Mucosa of descending colon (tissue), 3 donors: ENCODE measurements at regions not wholly inside any gene's neighbourhood (a gene's known extent, or its start where the extent isn't known, plus 50 kb on each side); places are given as distances from the start of the nearest gene placed in this dataset.

Experiments used
- ATAC-seq: fragments of 200-7000 bp; cut with Tn5 transposase; one replicate; pipeline ENCODE4 v1.9.1; 2020; ENCODE audit warnings: mild to moderate bottlenecking, moderate library complexity
- DNase-seq, 3 donors: peaks; one replicate each; pipeline ENCODE4 v3.0.0-alpha.2; 2020
- H3K36me3 ChIP-seq: fragments of 200-600 bp; one replicate; pipeline ENCODE4 v1.8.0; 2021; ENCODE audit warnings: low read depth, mild to moderate bottlenecking
- H3K4me1 ChIP-seq: fragments of 200-600 bp; one replicate; pipeline ENCODE4 v1.8.0; 2021; ENCODE audit warnings: low read depth, mild to moderate bottlenecking
- H3K4me3 ChIP-seq: fragments of 200-600 bp; one replicate; pipeline ENCODE4 v1.8.0; 2021; ENCODE audit warnings: mild to moderate bottlenecking
- H3K9me3 ChIP-seq: fragments of 200-600 bp; one replicate; pipeline ENCODE4 v1.8.0; 2021; ENCODE audit warnings: mild to moderate bottlenecking
- intact Hi-C, 2 donors: fragments of 100-400 bp; cut with DNase I in 1 of 2; cut with micrococcal nuclease in 1 of 2; formaldehyde crosslinking; loops; one replicate each; pipeline versions ENCODE4 v1.11.0 to v1.11.1; 2022; cut with DNase I, micrococcal nuclease
- TF ChIP-seq, protein P1 (sequence below): fragments of 200-600 bp; IDR thresholded peaks from one replicate; pipeline ENCODE4 v1.8.0; 2022; ENCODE audit warnings: antibody characterized with exemption, mild to moderate bottlenecking
- donor health status: DM: no; HTN: no; CAD: no; lungs with moderate emphysema.
- donor health status: DM: no; HTN: no; CAD: no.
- donor health status: DM: no; HTN: yes; CAD: no.

GRCh38 chr7:45240273-45240771 lies 82.7 kb downstream of the RAMP3 start:
- DNase-seq (no peak), ATAC-seq (no peak)
- Histone ChIP-seq H3K4me3 (no peak overlapping the region), H3K4me1 (no peaks in the 10 kb centered on the region), H3K9me3 (no peaks in the 10 kb centered on the region), H3K36me3 (no peaks in the 10 kb centered on the region)
- TF ChIP-seq, protein P1, sequence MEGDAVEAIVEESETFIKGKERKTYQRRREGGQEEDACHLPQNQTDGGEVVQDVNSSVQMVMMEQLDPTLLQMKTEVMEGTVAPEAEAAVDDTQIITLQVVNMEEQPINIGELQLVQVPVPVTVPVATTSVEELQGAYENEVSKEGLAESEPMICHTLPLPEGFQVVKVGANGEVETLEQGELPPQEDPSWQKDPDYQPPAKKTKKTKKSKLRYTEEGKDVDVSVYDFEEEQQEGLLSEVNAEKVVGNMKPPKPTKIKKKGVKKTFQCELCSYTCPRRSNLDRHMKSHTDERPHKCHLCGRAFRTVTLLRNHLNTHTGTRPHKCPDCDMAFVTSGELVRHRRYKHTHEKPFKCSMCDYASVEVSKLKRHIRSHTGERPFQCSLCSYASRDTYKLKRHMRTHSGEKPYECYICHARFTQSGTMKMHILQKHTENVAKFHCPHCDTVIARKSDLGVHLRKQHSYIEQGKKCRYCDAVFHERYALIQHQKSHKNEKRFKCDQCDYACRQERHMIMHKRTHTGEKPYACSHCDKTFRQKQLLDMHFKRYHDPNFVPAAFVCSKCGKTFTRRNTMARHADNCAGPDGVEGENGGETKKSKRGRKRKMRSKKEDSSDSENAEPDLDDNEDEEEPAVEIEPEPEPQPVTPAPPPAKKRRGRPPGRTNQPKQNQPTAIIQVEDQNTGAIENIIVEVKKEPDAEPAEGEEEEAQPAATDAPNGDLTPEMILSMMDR, result no peak
- intact Hi-C loops, result no loop called here

DNA sequence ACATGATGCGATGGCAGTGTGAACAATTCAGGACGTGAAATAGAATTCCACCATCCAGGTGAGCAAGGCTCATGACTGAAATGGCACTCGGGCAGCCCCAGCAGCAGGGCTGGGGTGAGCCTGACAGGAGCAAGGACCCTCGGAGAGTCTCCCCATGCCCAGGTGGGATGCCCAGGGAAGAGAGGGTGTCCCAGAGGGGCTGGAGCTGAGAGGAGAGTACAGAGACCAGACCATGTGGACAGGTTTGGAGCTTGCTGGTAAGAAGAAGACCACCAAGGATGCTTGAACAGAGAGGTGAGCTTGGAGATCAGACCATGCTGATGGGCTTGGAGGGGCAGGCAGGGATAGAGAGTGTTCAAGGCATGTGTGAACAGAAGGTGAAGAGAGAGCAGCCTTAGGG lies 83.3 kb downstream of the RAMP3 start:
- Histone ChIP-seq H3K4me1 (no peaks in the 10 kb centered on the region), H3K9me3 (no peaks in the 10 kb centered on the region), H3K36me3 (no peaks in the 10 kb centered on the region), H3K4me3 (no peak overlapping the region)
- no peak for ATAC-seq
- TF ChIP-seq, protein P1, result no peak
- intact Hi-C loops, result no loop called here
- DNase-seq, result no peak

- TF ChIP-seq, protein P1, result no peak
- no peak overlapping the region for H3K4me3 ChIP-seq
- no peaks in the 10 kb centered on the region for H3K4me1 ChIP-seq
- H3K36me3 ChIP-seq, result no peaks in the 10 kb centered on the region
- ATAC-seq (no peak), DNase-seq (no peak)
- intact Hi-C loops, result no loop called here
- H3K9me3 ChIP-seq, result no peaks in the 10 kb centered on the region
Observed at GRCh38 chr7:45241339-45242109, 83.9 kb downstream of the RAMP3 start.

DNA sequence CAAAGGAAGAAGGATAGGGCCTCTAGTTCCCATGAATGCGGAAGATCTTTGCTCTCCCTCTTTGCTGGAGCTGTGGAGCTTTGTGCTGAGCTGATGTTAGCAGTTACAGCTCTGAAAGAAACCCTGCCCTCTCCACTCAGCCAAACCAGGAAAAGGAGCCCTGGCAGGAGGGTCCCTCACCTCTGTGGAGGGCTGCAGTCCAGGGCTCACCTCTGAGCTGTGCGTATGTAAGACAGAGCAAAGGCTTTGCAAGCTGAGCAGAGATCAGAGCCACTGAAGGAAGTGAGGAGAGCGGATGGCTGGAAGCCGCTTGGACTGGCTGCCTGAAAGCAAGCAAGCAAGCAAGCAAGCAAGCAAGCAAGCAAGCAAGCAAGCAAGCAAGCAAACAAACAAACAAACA lies 84.7 kb downstream of the RAMP3 start:
- intact Hi-C loops, result no loop called here
- no peak overlapping the region for H3K4me3 ChIP-seq
- ATAC-seq (no peak), DNase-seq (no peak)
- no peaks in the 10 kb centered on the region for H3K9me3 ChIP-seq
- H3K4me1 ChIP-seq, result no peaks in the 10 kb centered on the region
- no peaks in the 10 kb centered on the region for H3K36me3 ChIP-seq
- TF ChIP-seq, protein P1, result no peak

GRCh38 chr7:45242698-45243097 lies 85.1 kb downstream of the RAMP3 start:
- Histone ChIP-seq H3K9me3 (no peaks in the 10 kb centered on the region), H3K4me3 (no peak overlapping the region), H3K4me1 (no peaks in the 10 kb centered on the region), H3K36me3 (no peaks in the 10 kb centered on the region)
- DNase-seq, result no peak
- intact Hi-C loops, result no loop called here
- TF ChIP-seq, protein P1, result no peak
- no peak for ATAC-seq
